ENCODE measurements at regions not wholly inside any gene's neighbourhood (a gene's known extent, or its start where the extent isn't known, plus 50 kb on each side); places are given as distances from the start of the nearest gene placed in this dataset.

- TF ChIP-seq CTCF (IDR thresholded peaks at IDR 0.05) (no peak), POLR2A (IDR thresholded peaks at IDR 0.05) (no peak), POLR2AphosphoS5 (IDR thresholded peaks at IDR 0.05; ENCODE audit: insufficient read depth in 1 of 2, low read depth in 1 of 2) (no peak)
These were observed 82.8 kb upstream of the TAS2R1 start for GRCh38 chr5:9712911-9713310.
